ENCODE measurements at regions not wholly inside any gene's neighbourhood (a gene's known extent, or its start where the extent isn't known, plus 50 kb on each side); places are given as distances from the start of the nearest gene placed in this dataset.

DNA sequence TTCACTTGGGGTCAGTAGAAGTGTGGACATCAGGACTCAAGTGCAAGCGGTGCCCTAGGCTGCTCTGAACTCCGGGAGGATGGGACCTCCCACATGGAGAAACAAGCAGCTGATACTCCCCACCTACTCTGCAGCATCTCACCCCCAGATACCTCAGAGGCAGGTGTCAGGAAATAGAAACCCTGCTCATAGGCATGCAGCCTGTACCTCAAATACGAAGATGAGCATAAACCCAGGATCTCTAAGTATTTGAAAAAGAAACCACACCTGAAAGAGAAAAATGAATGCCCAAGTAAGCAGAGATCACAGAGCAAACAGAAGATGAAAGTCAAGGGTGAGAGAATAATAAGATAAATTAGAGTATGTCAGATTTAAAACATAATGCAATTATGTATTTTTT lies 75.6 kb upstream of the WSCD2 start:
- POLR2A ChIA-PET = no interaction called here
- Histone ChIP-seq H3K4me3 (replicated peaks in 1 of 2; ENCODE audit: low read depth in 1 of 2, low read length in 2 of 2) (no peak overlapping the region), H2AFZ (ENCODE audit: low read depth, low read length, poor library complexity, severe bottlenecking) (no peak overlapping the region), H3K4me2 (ENCODE audit: low read length) (no peak overlapping the region), H3K9me3 (ENCODE audit: control insufficient read depth in 1 of 2, insufficient read depth in 1 of 2, low read depth in 1 of 2, low read length in 2 of 2) (no peaks in the 10 kb centered on the region), H3K9ac (ENCODE audit: low read length) (no peak overlapping the region), H4K20me1 (ENCODE audit: insufficient read depth) (no peaks in the 10 kb centered on the region), H3K79me2 (ENCODE audit: insufficient read depth, low read length) (no peaks in the 10 kb centered on the region), H3K9me2 (ENCODE audit: insufficient read depth) (no peaks in the 10 kb centered on the region), H3K27ac (ENCODE audit: low read depth, low read length) (no peak overlapping the region), H3K27me3 (ENCODE audit: insufficient read depth, low read length) (peaks cover 71% of the 10 kb centered on the region), H3K4me1 (ENCODE audit: control insufficient read depth in 1 of 2, insufficient read depth in 2 of 2, low read length in 2 of 2) (no peaks in the 10 kb centered on the region), H3K36me3 (ENCODE audit: control insufficient read depth in 1 of 2, insufficient read depth in 2 of 2, low read length in 2 of 2) (no peaks in the 10 kb centered on the region)
- BruUV-seq (replicated peaks) = no TSS peak
- intact Hi-C loops (cut with micrococcal nuclease) = no loop called here
- no peak for ATAC-seq
- TF ChIP-seq, protein P1, sequence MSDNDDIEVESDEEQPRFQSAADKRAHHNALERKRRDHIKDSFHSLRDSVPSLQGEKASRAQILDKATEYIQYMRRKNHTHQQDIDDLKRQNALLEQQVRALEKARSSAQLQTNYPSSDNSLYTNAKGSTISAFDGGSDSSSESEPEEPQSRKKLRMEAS (IDR thresholded peaks at IDR 0.05) = no peak
- no peak for TF ChIP-seq JUND (IDR thresholded peaks at IDR 0.05)
- TF ChIP-seq POLR2AphosphoS5 (IDR thresholded peaks at IDR 0.05; ENCODE audit: low read depth, low read length) = no peak
- no peak for TF ChIP-seq RAD21 (IDR thresholded peaks at IDR 0.05; ENCODE audit: low read depth)
- TF ChIP-seq, protein P2, sequence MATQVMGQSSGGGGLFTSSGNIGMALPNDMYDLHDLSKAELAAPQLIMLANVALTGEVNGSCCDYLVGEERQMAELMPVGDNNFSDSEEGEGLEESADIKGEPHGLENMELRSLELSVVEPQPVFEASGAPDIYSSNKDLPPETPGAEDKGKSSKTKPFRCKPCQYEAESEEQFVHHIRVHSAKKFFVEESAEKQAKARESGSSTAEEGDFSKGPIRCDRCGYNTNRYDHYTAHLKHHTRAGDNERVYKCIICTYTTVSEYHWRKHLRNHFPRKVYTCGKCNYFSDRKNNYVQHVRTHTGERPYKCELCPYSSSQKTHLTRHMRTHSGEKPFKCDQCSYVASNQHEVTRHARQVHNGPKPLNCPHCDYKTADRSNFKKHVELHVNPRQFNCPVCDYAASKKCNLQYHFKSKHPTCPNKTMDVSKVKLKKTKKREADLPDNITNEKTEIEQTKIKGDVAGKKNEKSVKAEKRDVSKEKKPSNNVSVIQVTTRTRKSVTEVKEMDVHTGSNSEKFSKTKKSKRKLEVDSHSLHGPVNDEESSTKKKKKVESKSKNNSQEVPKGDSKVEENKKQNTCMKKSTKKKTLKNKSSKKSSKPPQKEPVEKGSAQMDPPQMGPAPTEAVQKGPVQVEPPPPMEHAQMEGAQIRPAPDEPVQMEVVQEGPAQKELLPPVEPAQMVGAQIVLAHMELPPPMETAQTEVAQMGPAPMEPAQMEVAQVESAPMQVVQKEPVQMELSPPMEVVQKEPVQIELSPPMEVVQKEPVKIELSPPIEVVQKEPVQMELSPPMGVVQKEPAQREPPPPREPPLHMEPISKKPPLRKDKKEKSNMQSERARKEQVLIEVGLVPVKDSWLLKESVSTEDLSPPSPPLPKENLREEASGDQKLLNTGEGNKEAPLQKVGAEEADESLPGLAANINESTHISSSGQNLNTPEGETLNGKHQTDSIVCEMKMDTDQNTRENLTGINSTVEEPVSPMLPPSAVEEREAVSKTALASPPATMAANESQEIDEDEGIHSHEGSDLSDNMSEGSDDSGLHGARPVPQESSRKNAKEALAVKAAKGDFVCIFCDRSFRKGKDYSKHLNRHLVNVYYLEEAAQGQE (IDR thresholded peaks at IDR 0.05; ENCODE audit: low read depth) = no peak
- no peak for TF ChIP-seq FOSL1 (IDR thresholded peaks at IDR 0.05; ENCODE audit: low read depth)
- no peak for TF ChIP-seq SIN3A (IDR thresholded peaks at IDR 0.05; ENCODE audit: low read depth)
- no peak for TF ChIP-seq SP1 (IDR thresholded peaks at IDR 0.05; ENCODE audit: low read depth)
- CTCF ChIA-PET = no interaction called here
- RAD21 ChIA-PET (ENCODE audit: low non-redundant PET in 1 of 2, low total read pairs in 2 of 2, uncharacterized antibody in 2 of 2, unreplicated experiment in 2 of 2) = no interaction called here
- no peak for DNase-seq (ENCODE audit: low read depth, low spot score)

Data from HCT116 (cell line).